GM12873 (cell line): ENCODE measurements at regions not wholly inside any gene's neighbourhood (a gene's known extent, or its start where the extent isn't known, plus 50 kb on each side); places are given as distances from the start of the nearest gene placed in this dataset.

Experiments
- CTCF ChIP-seq: IDR thresholded peaks from 2 replicates; pipeline ENCODE4 v1.5.1; 2012; ENCODE audit warnings: low read depth, mild to moderate bottlenecking, moderate library complexity, low read length, control low read depth; ENCODE audit not compliant: insufficient read depth; ENCODE audit errors: missing control alignments

- no peak for TF ChIP-seq CTCF
These were observed 519.9 kb downstream of the ZBBX start for GRCh38 chr3:166860217-166860616.

GRCh38 chr3:166844329-166844728, 535.8 kb downstream of the ZBBX start:
- no peak for TF ChIP-seq CTCF

- TF ChIP-seq CTCF = peak; percentile 57
These were observed 542.6 kb downstream of the ZBBX start for GRCh38 chr3:166837535-166837934.

- no peak for TF ChIP-seq CTCF
These were observed 543.3 kb downstream of the ZBBX start for GRCh38 chr3:166836836-166837235.

GRCh38 chr3:166829896-166830295, 550.2 kb downstream of the ZBBX start:
- TF ChIP-seq CTCF = no peak

GRCh38 chr3:166818464-166818863, 561.6 kb downstream of the ZBBX start:
- no peak for TF ChIP-seq CTCF

- no peak for TF ChIP-seq CTCF
These were observed 569.2 kb downstream of the ZBBX start for GRCh38 chr3:166810741-166811445.
